HG03442 (cell line): ENCODE measurements at regions not wholly inside any gene's neighbourhood (a gene's known extent, or its start where the extent isn't known, plus 50 kb on each side); places are given as distances from the start of the nearest gene placed in this dataset.
"Not testable (repeated sequence)": the region's sequence is repeated elsewhere in the genome, so short reads cannot be mapped to it uniquely, and the experiment has no call there.

Experiments
- ATAC-seq: cut with Tn5 transposase; IDR thresholded peaks from one replicate; pipeline ENCODE4 v1.9.1; 2021; ENCODE audit warnings: mild to moderate bottlenecking, moderate library complexity; ENCODE audit not compliant: unreplicated experiment

DNA sequence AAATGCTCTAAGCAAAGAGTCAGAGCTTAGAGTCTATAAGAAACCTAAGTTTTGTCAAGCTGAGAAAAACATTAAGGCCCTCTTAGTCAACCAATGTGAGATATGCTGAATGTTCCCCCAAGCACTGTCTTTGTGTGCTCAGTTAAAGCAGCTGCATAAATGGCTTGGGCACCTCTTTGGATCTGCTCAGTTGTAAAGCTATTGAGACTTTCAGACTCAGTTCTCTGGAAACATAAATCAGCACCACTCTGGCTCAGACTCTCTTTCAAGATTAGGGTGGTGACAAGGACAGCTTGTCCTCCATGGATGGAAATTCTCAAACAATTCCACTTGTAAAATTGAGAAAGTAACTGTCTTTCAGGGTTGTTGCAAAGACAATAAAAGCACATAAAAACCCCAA is 807.9 kb downstream of the PRELID2 start:
- no peak for ATAC-seq

DNA sequence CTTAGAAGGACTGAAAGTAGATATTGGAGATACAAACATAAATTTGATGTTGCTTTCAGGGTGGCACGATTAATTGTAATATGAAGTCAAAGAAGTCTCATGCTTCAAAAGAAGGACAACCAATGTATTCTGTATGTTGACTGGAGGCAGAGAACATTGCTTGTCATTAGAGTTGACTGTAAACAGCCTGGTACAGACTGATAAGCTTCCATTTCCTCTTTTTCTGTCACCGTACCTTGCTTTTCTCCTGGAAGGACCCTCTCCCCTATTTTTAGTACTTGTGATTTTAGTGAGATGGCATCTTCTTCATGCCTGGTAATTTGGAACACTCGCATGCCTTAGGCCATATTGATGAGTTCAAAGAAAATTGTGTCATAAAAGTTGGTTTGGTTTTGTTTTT is 809.4 kb downstream of the PRELID2 start:
- no peak for ATAC-seq

DNA sequence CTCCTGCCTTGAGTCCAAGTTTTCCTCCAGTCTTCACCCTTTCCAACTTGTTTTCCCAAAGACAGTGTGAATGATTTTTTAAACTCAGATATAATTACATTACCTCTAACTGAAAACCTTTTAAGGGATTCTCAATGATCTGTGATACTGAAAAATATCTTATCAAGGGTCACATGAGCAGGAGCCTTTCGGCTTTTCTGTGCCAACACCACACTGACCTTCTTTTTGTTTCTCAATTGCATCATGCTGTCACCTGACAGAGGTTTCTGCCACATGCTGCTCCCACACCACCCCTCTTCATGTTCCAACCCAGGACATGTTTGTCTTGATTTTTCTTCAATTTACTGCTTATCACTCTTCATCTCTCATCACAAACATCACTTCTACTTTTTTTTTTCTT is 820.0 kb downstream of the PRELID2 start:
- no peak for ATAC-seq

DNA sequence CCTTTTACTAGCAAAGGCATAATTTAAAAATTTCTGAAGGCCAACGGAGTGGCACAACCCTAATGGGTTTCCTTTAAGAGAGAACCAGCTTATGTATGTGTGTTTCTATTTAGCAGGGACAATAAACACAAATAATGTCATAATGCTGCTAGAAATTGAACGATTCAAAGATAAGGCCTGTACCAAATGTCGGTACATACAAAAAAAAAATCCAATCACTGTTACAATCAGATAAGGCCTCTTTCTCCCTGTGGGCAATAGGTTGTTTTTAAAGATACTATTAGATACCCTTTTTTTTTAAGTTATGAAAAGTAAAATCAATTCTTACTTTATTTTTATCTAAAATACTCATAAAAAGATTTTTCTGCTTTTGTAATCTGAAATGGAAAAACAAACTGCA is 821.0 kb downstream of the PRELID2 start:
- no peak for ATAC-seq

DNA sequence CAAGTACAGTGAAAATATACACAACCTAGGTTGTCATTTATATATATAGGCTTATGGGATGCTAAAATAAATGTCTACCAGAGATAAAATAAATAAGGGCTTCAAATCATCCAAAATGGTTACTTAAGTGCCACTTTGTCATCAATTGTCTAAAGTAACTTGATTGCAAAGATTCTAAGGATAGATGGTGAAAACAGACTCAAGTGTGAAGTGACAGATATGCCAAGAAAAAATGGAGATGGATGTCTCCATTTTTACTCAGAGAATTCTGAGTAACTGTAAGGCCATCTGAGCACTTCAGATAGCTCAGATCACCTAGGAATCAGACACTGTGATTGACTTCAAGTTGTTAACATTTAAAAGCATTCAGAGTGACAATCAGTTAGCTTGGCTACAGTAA is 824.3 kb downstream of the PRELID2 start:
- ATAC-seq = no peak

DNA sequence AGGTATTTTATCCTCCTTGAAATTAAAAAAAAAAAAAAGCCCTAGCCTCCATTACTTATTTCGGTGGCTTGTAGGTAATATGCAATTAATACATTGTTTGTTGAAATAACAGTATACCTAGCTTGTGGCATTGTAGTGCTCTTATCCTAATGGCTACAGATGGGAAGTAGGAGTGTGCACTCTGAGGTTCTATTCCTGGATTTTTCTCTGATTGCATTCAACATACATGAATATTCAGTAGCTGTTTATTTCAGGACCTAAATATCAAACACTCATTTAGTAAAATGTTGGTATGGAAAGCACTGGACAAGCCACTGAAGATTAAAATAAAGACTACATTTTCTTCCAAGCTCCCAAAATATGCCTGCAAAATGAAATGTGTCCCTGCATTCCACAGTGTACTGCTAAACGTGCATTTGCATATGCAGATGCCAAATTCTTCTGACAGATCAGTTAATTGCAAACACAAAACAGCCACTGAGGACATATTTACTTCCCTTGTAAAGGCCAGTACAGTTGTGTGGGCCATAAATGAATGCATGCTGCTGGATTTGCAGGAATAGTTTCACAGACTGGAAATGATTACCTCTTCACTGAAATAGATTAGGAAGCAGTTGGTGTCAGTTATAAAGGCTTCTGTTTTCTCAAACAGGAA is 826.1 kb downstream of the PRELID2 start:
- ATAC-seq = no peak

DNA sequence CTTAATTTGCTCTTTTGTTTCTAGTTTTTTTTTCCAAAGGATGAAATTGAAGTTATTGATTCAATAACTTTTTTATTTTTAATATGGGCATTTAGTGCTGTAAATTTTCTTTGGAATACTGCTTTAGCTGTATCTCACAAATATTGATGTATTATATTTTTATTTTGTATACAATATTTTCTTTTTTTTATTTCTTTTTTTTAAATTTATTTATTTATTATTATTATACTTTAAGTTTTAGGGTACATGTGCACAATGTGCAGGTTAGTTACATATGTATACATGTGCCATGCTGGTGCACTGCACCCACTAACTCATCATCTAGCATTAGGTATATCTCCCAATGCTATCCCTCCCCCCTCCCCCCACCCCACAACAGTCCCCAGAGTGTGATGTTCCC is 823.7 kb downstream of the KCTD16 start:
- not testable (repeated sequence) for ATAC-seq

DNA sequence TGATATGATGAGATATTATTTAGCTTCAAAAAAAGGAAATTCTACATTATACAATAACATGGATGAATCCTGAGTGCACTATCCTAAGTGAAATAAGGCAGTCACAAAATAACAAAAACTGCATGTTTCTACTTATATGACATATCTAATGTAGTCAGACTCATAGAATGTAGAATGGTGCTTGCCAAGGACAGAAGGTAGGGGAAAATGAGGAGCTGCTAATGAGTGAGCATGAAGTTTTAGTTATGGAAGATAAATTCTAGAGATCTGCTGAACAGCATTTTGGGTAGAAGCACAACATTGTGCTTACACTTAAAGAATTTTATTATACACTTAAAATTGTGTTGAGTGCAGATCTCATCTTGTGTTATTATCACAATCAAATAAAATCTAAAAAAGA is 812.4 kb downstream of the KCTD16 start:
- ATAC-seq = no peak

DNA sequence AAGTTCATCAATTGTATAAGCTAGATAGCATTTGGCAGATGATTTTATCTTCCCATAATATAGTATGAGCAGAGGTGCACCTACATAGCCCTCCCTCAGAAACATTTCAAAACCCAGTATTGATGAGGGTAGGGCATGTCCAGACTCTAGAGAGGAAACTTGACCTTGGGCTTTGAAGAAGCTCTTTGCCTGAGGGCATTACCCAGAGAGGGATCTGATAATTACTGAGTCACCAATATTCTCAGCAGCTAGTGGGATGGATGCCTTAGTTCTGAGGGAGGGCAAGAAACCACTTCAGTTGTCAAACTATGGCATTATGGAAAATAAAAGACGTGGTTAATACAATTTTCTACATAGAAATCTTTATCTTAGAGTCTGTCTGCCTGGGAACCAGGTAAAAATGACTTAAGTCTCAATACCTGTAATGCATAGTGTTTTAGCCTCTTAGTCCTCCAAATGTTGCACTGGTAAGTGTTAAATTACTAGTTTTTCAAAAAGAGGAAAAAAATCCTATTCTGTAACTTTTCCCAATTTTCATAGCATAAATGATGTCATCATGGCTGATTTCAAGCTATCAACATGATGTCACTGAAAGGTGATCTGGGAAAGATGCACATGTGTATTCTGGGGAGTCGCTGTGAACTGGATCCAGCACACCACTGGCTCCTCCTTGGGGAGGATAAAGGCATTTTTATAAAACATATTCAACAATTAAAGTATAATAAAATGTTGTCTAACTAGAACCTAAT is 809.0 kb downstream of the KCTD16 start:
- ATAC-seq = no peak

DNA sequence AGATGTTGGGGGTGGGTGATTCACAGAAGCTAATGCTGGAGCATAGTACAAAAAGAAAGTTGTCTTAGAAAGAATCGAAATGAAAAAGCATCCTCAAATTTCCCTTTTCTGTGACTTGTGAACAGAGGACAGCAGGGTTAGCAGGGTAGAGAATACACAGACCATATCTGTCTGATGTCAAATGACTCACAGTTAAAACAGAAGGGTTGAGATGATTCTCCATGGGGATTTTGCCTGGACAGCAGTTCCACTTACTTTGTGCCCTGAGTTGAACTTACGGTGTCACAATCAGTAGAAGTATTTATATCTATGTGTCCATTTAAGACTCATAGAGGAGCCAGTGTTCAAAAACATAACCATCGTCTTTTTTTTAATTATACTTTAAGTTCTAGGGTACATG is 801.6 kb downstream of the KCTD16 start:
- no peak for ATAC-seq

DNA sequence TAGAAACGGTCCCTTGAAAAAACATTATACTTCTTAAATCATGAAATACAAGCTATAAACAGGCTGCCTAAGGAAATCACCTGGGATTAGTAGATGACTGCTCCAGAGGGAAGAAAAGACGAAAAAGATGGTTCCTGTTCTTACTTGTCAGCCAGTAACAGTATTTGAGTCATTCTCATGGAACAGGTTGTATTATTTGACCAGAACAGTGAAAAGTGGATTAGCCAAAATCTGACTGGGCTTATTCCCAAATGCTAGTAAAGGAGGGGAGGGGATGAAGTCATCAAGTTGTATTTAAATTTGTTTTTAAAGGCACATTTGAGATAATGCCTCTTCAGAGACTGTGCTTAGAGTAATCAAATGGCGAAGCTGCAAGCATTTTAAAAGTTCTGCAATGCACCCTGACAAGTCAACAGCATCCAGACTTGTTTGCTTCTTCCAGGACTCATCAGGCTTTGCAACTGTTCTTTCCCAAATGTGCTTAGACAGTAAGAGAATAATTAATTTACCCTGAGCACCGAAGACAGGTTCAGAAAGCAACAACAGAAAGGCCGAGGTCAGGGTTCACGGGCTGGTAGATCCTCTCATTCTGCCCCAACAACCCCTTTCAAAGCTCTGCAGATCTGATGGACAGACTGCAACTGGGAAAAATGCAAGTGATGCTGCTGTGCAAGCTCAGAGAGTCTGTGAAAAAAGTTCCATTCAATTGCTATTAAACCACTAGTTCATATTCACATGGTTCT is 800.6 kb downstream of the KCTD16 start:
- ATAC-seq = no peak

DNA sequence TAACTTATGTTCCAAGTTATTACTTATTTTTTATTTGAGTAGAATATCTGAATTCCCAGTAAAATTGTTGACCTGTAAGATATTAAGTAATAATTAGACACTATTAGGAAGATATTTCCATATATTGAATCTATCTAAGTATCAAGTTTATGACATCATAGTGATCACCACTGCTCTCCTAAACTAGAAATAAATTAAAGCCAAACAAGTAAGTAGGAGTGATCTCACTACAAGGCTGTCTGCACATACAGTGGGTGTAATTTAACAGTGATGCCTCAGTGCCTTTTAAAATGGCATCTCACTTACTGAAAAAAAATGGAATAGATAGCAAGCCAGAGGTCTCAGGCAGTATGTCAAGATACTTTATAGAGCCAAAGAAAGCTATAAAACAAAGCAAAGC is 789.6 kb downstream of the KCTD16 start:
- ATAC-seq = no peak

DNA sequence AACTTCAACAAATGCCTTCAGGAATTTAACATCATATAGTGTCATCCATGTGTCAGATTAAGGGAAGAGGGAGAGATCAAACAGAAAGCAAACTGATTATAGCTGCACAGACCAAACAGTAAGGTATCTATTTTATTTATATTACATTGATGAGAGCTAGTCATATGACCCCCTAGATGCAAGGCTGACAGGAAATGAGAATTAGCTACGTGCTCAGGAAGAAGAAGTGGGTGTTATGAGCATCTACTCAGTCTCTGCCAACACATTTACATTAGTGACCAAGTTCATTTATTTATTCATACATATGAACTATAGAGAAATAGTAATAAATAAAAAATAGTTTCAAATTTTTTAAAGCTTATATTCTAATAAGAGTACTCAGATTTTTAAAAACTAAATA is 787.3 kb downstream of the KCTD16 start:
- peak; percentile 77 for ATAC-seq

DNA sequence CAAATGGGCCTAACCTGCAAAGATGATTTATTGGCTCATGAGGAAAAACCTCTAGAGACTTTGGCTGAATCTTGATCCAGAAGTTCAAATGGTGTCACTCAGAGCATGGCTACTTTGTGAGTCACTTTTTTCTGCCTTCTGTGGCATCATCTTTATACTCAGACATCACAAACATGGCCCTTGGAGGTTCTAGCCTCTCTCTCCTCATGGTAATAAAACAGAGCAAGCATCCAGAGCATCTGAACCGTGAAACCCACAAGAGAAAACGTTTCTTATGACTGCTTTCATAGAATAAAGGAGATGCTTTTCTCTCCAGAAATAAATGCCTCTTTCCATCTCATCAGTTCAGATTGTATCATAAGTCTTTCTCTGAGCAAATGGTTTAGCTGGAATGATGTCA is 780.3 kb downstream of the KCTD16 start:
- ATAC-seq = no peak

DNA sequence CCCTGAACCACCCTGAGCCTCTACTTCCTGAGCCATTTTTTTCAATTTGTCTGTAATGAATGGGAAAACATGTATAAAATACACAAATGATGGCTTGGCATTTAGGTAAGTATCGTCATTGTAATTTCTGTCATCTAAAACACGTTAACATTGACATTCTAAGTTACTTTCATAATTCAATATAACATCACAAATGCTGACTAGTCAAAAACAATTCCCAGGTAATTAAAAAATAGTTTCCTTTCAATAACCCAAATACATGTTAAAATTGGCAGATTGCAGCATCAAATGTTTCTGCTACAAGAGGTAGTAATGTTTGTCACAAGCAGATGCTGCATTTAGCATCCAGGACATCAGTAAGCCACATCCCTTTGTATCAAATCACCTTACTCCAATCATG is 776.4 kb downstream of the KCTD16 start:
- no peak for ATAC-seq

DNA sequence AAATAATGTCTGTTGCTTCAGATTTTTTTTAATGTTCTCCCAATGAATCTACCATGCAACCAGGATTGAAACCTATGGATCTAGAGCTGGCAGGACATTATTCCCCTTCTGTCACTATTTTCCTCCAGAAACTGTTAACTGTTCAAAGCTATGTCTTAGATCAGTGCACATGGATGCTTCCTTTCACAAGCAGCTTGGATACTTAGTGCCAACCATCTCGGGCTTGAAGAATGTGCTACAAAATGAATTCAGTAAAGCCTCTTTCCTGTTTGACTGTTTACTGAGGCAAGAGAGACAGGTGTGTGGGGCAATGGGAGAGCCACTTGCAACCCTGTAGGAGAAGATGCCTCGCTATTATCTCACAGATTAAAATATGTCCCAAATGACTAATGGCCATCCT is 774.8 kb downstream of the KCTD16 start:
- ATAC-seq = no peak

DNA sequence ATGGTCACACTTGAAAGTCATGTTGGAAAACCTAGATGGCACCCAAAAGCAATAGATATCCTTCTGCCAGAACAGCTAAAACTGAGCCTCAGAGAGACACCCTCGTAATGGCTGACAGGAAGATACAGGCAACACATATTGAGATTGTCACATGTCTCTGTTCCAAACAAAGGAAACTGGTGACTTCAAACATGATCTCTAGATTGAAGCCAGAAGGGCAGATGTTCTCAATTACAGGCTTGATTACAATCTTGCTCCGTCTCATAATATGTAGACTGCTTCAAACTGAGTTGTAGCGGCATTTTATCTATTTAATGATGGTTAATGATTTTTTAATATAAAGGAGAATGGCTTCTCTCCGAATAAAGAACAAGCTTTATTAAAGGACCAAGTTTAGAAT is 774.3 kb downstream of the KCTD16 start:
- no peak for ATAC-seq

DNA sequence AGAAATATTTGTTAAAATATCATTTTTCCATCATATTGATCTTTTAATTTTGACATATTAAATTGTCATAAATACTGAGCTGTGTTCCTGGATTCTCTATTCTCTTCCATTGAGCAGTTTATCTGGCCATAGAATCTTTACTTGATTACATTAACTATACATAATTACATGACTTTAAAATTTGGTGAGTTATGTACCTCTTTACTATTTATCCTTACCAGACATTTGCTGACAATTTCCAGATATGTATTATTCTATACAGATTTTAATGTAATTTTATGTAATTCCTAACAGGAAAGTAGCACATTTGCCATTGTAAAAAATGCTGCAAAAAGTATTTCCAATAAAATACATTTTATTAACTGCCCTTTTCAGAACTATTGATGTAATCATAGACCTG is 770.3 kb downstream of the KCTD16 start:
- ATAC-seq = no peak

DNA sequence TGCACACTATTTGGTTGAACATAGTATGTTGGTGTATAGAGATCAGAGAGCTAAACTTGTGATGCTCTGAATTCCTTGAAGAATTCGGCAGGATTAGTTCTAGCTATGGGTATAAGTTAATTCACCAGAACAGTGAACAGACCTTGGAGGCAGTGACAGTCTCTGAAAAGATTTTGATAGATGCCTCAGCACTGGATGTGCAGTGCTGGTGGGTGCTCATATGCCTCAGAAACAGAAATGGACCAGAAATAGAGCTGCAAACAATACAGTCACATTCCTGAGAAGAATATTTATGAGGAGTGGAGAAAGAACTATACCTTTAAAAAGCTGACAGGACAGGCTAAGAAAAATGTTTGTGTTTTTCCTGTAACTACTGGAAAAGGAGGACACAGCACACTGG is 747.7 kb downstream of the KCTD16 start:
- no peak for ATAC-seq

DNA sequence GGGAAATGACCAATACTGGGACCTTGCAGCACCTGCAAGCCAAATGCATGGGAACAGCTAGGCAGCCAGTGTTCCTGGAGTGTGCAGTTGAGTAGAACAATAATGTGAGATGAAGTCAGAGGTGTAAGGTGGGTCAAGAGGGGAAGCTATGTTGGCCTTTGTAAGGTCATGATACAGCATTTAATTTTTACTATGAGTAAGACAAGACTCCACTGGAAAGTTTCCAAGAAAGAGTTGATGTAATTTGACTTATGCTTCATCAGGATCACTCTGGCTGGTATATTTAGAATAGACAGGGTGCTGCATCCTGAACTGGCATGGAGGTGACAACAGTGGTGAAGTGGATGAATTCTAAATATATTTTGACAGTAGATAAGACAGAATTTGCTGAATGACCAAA is 744.8 kb downstream of the KCTD16 start:
- ATAC-seq = no peak

DNA sequence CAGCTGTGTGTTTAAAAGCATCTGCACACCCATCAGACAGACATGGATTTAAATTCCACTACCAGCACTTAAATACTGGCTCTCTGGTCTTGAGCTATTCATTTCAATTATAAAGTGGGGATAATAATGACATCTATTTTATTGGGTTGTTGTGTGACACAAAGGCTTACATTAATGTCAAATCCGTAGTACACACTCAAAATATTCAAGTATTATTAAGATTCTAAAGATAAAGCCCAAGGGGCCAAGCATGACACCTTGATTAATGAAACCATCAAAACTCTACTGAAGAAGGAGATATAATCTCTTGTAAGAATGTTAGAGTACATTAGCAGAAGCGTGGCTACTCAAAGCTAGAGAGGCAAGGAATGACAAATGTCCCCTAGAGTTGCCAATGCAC is 743.0 kb downstream of the KCTD16 start:
- no peak for ATAC-seq

DNA sequence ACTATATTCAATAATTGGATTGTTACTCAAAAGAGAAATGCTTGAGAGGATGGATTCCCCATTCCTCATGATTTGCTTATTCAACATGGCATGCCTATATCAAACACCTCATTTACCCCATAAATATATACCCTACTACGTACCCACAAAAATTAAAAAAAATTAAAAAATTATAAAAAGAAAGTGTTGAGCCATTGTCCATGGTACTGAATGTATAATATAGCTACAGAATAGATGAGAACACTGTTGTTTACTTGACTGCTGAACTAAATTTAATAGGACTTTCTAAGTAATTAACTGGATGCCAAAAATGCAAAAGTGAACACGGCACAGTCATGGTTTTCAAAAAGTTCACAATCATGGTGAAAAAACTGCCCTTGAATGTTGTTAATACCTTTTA is 725.8 kb downstream of the KCTD16 start:
- ATAC-seq = no peak
